GM21717 (cell line): ENCODE measurements at regions not wholly inside any gene's neighbourhood (a gene's known extent, or its start where the extent isn't known, plus 50 kb on each side); places are given as distances from the start of the nearest gene placed in this dataset.
"Not testable (repeated sequence)": the region's sequence is repeated elsewhere in the genome, so short reads cannot be mapped to it uniquely, and the experiment has no call there.

Experiments
- ATAC-seq: cut with Tn5 transposase; IDR thresholded peaks from one replicate; pipeline ENCODE4 v1.9.1; 2021; ENCODE audit warnings: mild to moderate bottlenecking, moderate library complexity; ENCODE audit not compliant: unreplicated experiment

- no peak for ATAC-seq
These were observed 458.2 kb upstream of the NPVF start for GRCh38 chr7:25686493-25686892.

GRCh38 chr7:25694211-25694610 lies 457.8 kb upstream of the NFE2L3 start:
- ATAC-seq: no peak

GRCh38 chr7:25694699-25695098 lies 457.3 kb upstream of the NFE2L3 start:
- ATAC-seq: no peak

- no peak for ATAC-seq
These were observed 455.4 kb upstream of the NFE2L3 start for GRCh38 chr7:25696571-25696970.

- no peak for ATAC-seq
These were observed 453.4 kb upstream of the NFE2L3 start for GRCh38 chr7:25698451-25699113.

GRCh38 chr7:25700141-25700540 lies 451.9 kb upstream of the NFE2L3 start:
- not testable (repeated sequence) for ATAC-seq

GRCh38 chr7:25704413-25704812 lies 447.6 kb upstream of the NFE2L3 start:
- ATAC-seq: no peak

GRCh38 chr7:25706764-25707163 lies 445.2 kb upstream of the NFE2L3 start:
- no peak for ATAC-seq

GRCh38 chr7:25707768-25708620 lies 444.0 kb upstream of the NFE2L3 start:
- no peak for ATAC-seq

- no peak for ATAC-seq
These were observed 441.0 kb upstream of the NFE2L3 start for GRCh38 chr7:25710959-25711358.

GRCh38 chr7:25711940-25712339 lies 440.1 kb upstream of the NFE2L3 start:
- no peak for ATAC-seq

GRCh38 chr7:25712500-25712899 lies 439.5 kb upstream of the NFE2L3 start:
- no peak for ATAC-seq

GRCh38 chr7:25714013-25714412 lies 438.0 kb upstream of the NFE2L3 start:
- no peak for ATAC-seq

GRCh38 chr7:25716421-25716820 lies 435.6 kb upstream of the NFE2L3 start:
- no peak for ATAC-seq

- ATAC-seq: no peak
These were observed 433.4 kb upstream of the NFE2L3 start for GRCh38 chr7:25718596-25718995.

GRCh38 chr7:25719190-25719896 lies 432.7 kb upstream of the NFE2L3 start:
- ATAC-seq: no peak

- ATAC-seq: no peak
These were observed 431.6 kb upstream of the NFE2L3 start for GRCh38 chr7:25720427-25720826.

- no peak for ATAC-seq
These were observed 429.1 kb upstream of the NFE2L3 start for GRCh38 chr7:25722856-25723255.

- no peak for ATAC-seq
These were observed 426.5 kb upstream of the NFE2L3 start for GRCh38 chr7:25725451-25725850.

GRCh38 chr7:25726170-25726780 lies 425.7 kb upstream of the NFE2L3 start:
- ATAC-seq: no peak

GRCh38 chr7:25726781-25727311 lies 425.2 kb upstream of the NFE2L3 start:
- ATAC-seq: no peak
